ENCODE measurements at regions not wholly inside any gene's neighbourhood (a gene's known extent, or its start where the extent isn't known, plus 50 kb on each side); places are given as distances from the start of the nearest gene placed in this dataset.

- ChIA-PET CTCF (interaction anchor here (0.7 kb wide), 1 partner anchor 191 kb away, joined by 3 read pairs; no protein-coding TSS in a partner anchor), POLR2A (no interaction called here)
- Histone ChIP-seq H3K4me1 (ENCODE audit: control insufficient read depth, insufficient read depth, low read length) (no peaks in the 10 kb centered on the region), H3K4me3 (ENCODE audit: low read depth, low read length) (no peak overlapping the region), H3K36me3 (ENCODE audit: control insufficient read depth in 2 of 2, insufficient read depth in 1 of 2, low read length in 2 of 2) (no peaks in the 10 kb centered on the region), H3K27ac (ENCODE audit: extremely low read depth, low read depth, low read length) (no peak overlapping the region), H3K9me3 (ENCODE audit: control insufficient read depth, insufficient read depth, low read depth, low read length) (no peaks in the 10 kb centered on the region)
- TF ChIP-seq ZNF488 (tag by site-specific recombination; IDR thresholded peaks at IDR 0.05) (no peak), ZNF423 (tag by site-specific recombination; IDR thresholded peaks at IDR 0.05) (no peak), TCF7L2 (IDR thresholded peaks at IDR 0.05; ENCODE audit: borderline replicate concordance, low read depth, low read length) (no peak), MEIS1 (CRISPR knock-in tag; IDR thresholded peaks at IDR 0.05; ENCODE audit: borderline replicate concordance) (no peak)
Measured at GRCh38 chr9:30718483-30718882, 1666.0 kb upstream of the ACO1 start.

- ChIA-PET POLR2A (no interaction called here), CTCF (interaction anchor here (0.6 kb wide), 1 partner anchor 711 kb away, joined by 4 read pairs; no protein-coding TSS in a partner anchor)
- no peaks in the 10 kb centered on the region for H3K4me1 ChIP-seq (ENCODE audit: control insufficient read depth, insufficient read depth, low read length)
- H3K9me3 ChIP-seq (ENCODE audit: control insufficient read depth, insufficient read depth, low read depth, low read length): no peaks in the 10 kb centered on the region
- no peak overlapping the region for H3K4me3 ChIP-seq (ENCODE audit: low read depth, low read length)
- TF ChIP-seq PRDM6 (tag by site-specific recombination; IDR thresholded peaks at IDR 0.05) (no peak), ZNF394 (tag by site-specific recombination; IDR thresholded peaks at IDR 0.05; ENCODE audit: borderline replicate concordance) (no peak), ZNF335 (tag by site-specific recombination; conservative IDR thresholded peaks at IDR 0.05) (no peak), ZNF248 (tag by site-specific recombination; IDR thresholded peaks at IDR 0.05) (no peak), ZBTB10 (tag by site-specific recombination; IDR thresholded peaks at IDR 0.05) (no peak)
- H3K36me3 ChIP-seq (ENCODE audit: control insufficient read depth in 2 of 2, insufficient read depth in 1 of 2, low read length in 2 of 2): no peaks in the 10 kb centered on the region
- no peak overlapping the region for H3K27ac ChIP-seq (ENCODE audit: extremely low read depth, low read depth, low read length)
Measured at GRCh38 chr9:30722065-30722464, 1662.4 kb upstream of the ACO1 start.

GRCh38 chr9:30723656-30724055 lies 1660.8 kb upstream of the ACO1 start:
- TF ChIP-seq ZNF530 (tag by site-specific recombination; IDR thresholded peaks at IDR 0.05; ENCODE audit: low read depth) (no peak), ZNF341 (tag by site-specific recombination; IDR thresholded peaks at IDR 0.05; ENCODE audit: low read depth) (no peak), ZNF624 (tag by site-specific recombination; IDR thresholded peaks at IDR 0.05) (no peak)
- Histone ChIP-seq H3K9me3 (ENCODE audit: control insufficient read depth, insufficient read depth, low read depth, low read length) (no peaks in the 10 kb centered on the region), H3K27ac (ENCODE audit: extremely low read depth, low read depth, low read length) (no peak overlapping the region), H3K4me3 (ENCODE audit: low read depth, low read length) (no peak overlapping the region), H3K4me1 (ENCODE audit: control insufficient read depth, insufficient read depth, low read length) (no peaks in the 10 kb centered on the region), H3K36me3 (ENCODE audit: control insufficient read depth in 2 of 2, insufficient read depth in 1 of 2, low read length in 2 of 2) (no peaks in the 10 kb centered on the region)
- CTCF ChIA-PET: interaction anchor here (0.7 kb wide), 1 partner anchor 11 kb away, joined by 3 read pairs; no protein-coding TSS in a partner anchor
- POLR2A ChIA-PET: no interaction called here

GRCh38 chr9:30732060-30732459 lies 1652.4 kb upstream of the ACO1 start:
- TF ChIP-seq AEBP2 (tag by site-specific recombination; IDR thresholded peaks at IDR 0.05; ENCODE audit: borderline replicate concordance): no peak
- no peak for TF ChIP-seq ZSCAN30 (tag by site-specific recombination; IDR thresholded peaks at IDR 0.05)
- no peak for TF ChIP-seq ZNF426 (tag by site-specific recombination; IDR thresholded peaks at IDR 0.05)
- peak; percentile 65 for TF ChIP-seq SCRT2 (tag by site-specific recombination; IDR thresholded peaks at IDR 0.05)
- no peak for TF ChIP-seq ZNF639 (tag by site-specific recombination; IDR thresholded peaks at IDR 0.05)
- no peak for TF ChIP-seq ZNF24 (tag by site-specific recombination; IDR thresholded peaks at IDR 0.05)
- CTCF ChIA-PET: no interaction called here
- POLR2A ChIA-PET: no interaction called here
- H3K9me3 ChIP-seq (ENCODE audit: control insufficient read depth, insufficient read depth, low read depth, low read length): no peaks in the 10 kb centered on the region
- H3K27ac ChIP-seq (ENCODE audit: extremely low read depth, low read depth, low read length): no peak overlapping the region
- H3K4me1 ChIP-seq (ENCODE audit: control insufficient read depth, insufficient read depth, low read length): no peaks in the 10 kb centered on the region
- no peak overlapping the region for H3K4me3 ChIP-seq (ENCODE audit: low read depth, low read length)
- no peaks in the 10 kb centered on the region for H3K36me3 ChIP-seq (ENCODE audit: control insufficient read depth in 2 of 2, insufficient read depth in 1 of 2, low read length in 2 of 2)

Measured in HEK293 (cell line).